ENCODE measurements at regions not wholly inside any gene's neighbourhood (a gene's known extent, or its start where the extent isn't known, plus 50 kb on each side); places are given as distances from the start of the nearest gene placed in this dataset.

GRCh38 chr6:140931581-140931980 is 1201.1 kb upstream of the GJE1 start:
- no peak for DNase-seq

- no peak for DNase-seq
Measured at GRCh38 chr6:140929121-140929520, 1203.6 kb upstream of the GJE1 start.

GRCh38 chr6:140923048-140923447 is 1209.7 kb upstream of the GJE1 start:
- no peak for DNase-seq

- peak; percentile 92 for DNase-seq
Measured at GRCh38 chr6:140921366-140922226, 1211.1 kb upstream of the GJE1 start.

- no peak for DNase-seq
Measured at GRCh38 chr6:140917911-140918310, 1214.8 kb upstream of the GJE1 start.

GRCh38 chr6:140915551-140915950 is 1217.2 kb upstream of the GJE1 start:
- DNase-seq, result no peak

- no peak for DNase-seq
Measured at GRCh38 chr6:140915103-140915502, 1217.6 kb upstream of the GJE1 start.

GRCh38 chr6:140912686-140913085 is 1220.0 kb upstream of the GJE1 start:
- DNase-seq, result no peak

GRCh38 chr6:140909625-140910024 is 1223.1 kb upstream of the GJE1 start:
- peak; percentile 20 for DNase-seq

- DNase-seq, result peak; percentile 55
Measured at GRCh38 chr6:140909156-140909555, 1223.6 kb upstream of the GJE1 start.

GRCh38 chr6:140908505-140908904 is 1224.2 kb upstream of the GJE1 start:
- DNase-seq, result no peak

- no peak for DNase-seq
Measured at GRCh38 chr6:140907235-140907634, 1225.5 kb upstream of the GJE1 start.

- no peak for DNase-seq
Measured at GRCh38 chr6:140905724-140906123, 1227.0 kb upstream of the GJE1 start.

- no peak for DNase-seq
Measured at GRCh38 chr6:140905050-140905449, 1227.7 kb upstream of the GJE1 start.

GRCh38 chr6:140897804-140898573 is 1234.7 kb upstream of the GJE1 start:
- DNase-seq, result no peak

- DNase-seq, result no peak
Measured at GRCh38 chr6:140897349-140897748, 1235.4 kb upstream of the GJE1 start.

- DNase-seq, result no peak
Measured at GRCh38 chr6:140893432-140893831, 1239.3 kb upstream of the GJE1 start.

- peak; percentile 68 for DNase-seq
Measured at GRCh38 chr6:140879946-140880345, 1252.8 kb upstream of the GJE1 start.

- DNase-seq, result no peak
Measured at GRCh38 chr6:140874066-140874465, 1258.7 kb upstream of the GJE1 start.

- DNase-seq, result no peak
Measured at GRCh38 chr6:140872885-140873284, 1259.8 kb upstream of the GJE1 start.

- DNase-seq, result no peak
Measured at GRCh38 chr6:140871911-140872310, 1260.8 kb upstream of the GJE1 start.

- no peak for DNase-seq
Measured at GRCh38 chr6:140867336-140867735, 1265.4 kb upstream of the GJE1 start.

- peak; percentile 1 for DNase-seq
Measured at GRCh38 chr6:140858381-140858971, 1274.2 kb upstream of the GJE1 start.
